Thymus (tissue), 11 donors: ENCODE measurements at regions not wholly inside any gene's neighbourhood (a gene's known extent, or its start where the extent isn't known, plus 50 kb on each side); places are given as distances from the start of the nearest gene placed in this dataset.

Experiments used
- DNase-seq, 9 donors: peaks; one replicate each; pipeline ENCODE4 v3.0.0-alpha.2; 2013; ENCODE audit warnings: low spot score in 9 of 9, low read depth in 6 of 9, missing footprints in 1 of 9
- H3K27ac ChIP-seq, 2 donors: one replicate each; pipeline ENCODE4 v1.5.1; 2013; ENCODE audit warnings: control low read depth in 1 of 2, low read depth in 1 of 2, low read length in 1 of 2, mild to moderate bottlenecking in 1 of 2, moderate library complexity in 1 of 2
- H3K27me3 ChIP-seq, 2 donors: one replicate each; pipeline ENCODE4 v1.5.1; 2013; ENCODE audit warnings: low read length in 1 of 2; ENCODE audit not compliant: control insufficient read depth in 2 of 2, insufficient read depth in 1 of 2
- H3K36me3 ChIP-seq, 2 donors: one replicate each; pipeline ENCODE4 v1.5.1; 2013; ENCODE audit warnings: low read length in 1 of 2, mild to moderate bottlenecking in 1 of 2, moderate library complexity in 1 of 2; ENCODE audit not compliant: control insufficient read depth in 2 of 2, insufficient read depth in 2 of 2
- H3K4me1 ChIP-seq, 2 donors: one replicate each; pipeline ENCODE4 v1.5.1; 2013; ENCODE audit warnings: low read length in 2 of 2; ENCODE audit not compliant: control insufficient read depth in 2 of 2, insufficient read depth in 2 of 2
- H3K4me3 ChIP-seq, 2 donors: one replicate each; pipeline ENCODE4 v1.5.1; 2013; ENCODE audit warnings: low read length in 2 of 2, control low read depth in 1 of 2, mild to moderate bottlenecking in 1 of 2
- H3K9me3 ChIP-seq, 2 donors: one replicate each; pipeline ENCODE4 v1.5.1; 2013; ENCODE audit warnings: low read length in 1 of 2, mild to moderate bottlenecking in 1 of 2; ENCODE audit not compliant: control insufficient read depth in 2 of 2, insufficient read depth in 1 of 2
- WGBS: extraction: QIAGEN DNeasy Blood & Tissue Kit; methylation state at CpG from one replicate; pipeline ENCODE4 v1.1.7; 2013; 5-methylcytosine and 5-hydroxymethylcytosine counted together
- donor health status: healthy.

GRCh38 chr14:55904086-55904485, 214.1 kb upstream of the PELI2 start:
- H3K27me3 ChIP-seq = no peaks in the 10 kb centered on the region
- 92% methylated on average over 5 of the region's 5 CpGs for WGBS
- no peaks in the 10 kb centered on the region for H3K36me3 ChIP-seq
- H3K9me3 ChIP-seq = no peaks in the 10 kb centered on the region
- H3K4me3 ChIP-seq = no peak overlapping the region
- no peak overlapping the region for H3K27ac ChIP-seq
- DNase-seq = no peak
- H3K4me1 ChIP-seq = no peaks in the 10 kb centered on the region

GRCh38 chr14:55908106-55908505, 210.1 kb upstream of the PELI2 start:
- Histone ChIP-seq H3K36me3 (no peaks in the 10 kb centered on the region), H3K27me3 (peaks cover 0 to 2% of the 10 kb centered on the region in 2 donors), H3K9me3 (no peaks in the 10 kb centered on the region), H3K4me3 (no peak overlapping the region), H3K4me1 (no peaks in the 10 kb centered on the region), H3K27ac (no peak overlapping the region)
- 97% methylated on average over 1 of the region's 1 CpG for WGBS
- DNase-seq = no peak

- H3K9me3 ChIP-seq = no peaks in the 10 kb centered on the region
- H3K27me3 ChIP-seq = peaks cover 0 to 2% of the 10 kb centered on the region in 2 donors
- 96% methylated on average over 1 of the region's 1 CpG for WGBS
- no peaks in the 10 kb centered on the region for H3K4me1 ChIP-seq
- no peak overlapping the region for H3K4me3 ChIP-seq
- no peak overlapping the region for H3K27ac ChIP-seq
- no peak for DNase-seq
- no peaks in the 10 kb centered on the region for H3K36me3 ChIP-seq
Observed at GRCh38 chr14:55909879-55910278, 208.3 kb upstream of the PELI2 start.

GRCh38 chr14:55910601-55911243, 207.5 kb upstream of the PELI2 start:
- no peaks in the 10 kb centered on the region for H3K36me3 ChIP-seq
- WGBS = 94% methylated on average over 2 of the region's 2 CpGs
- H3K27me3 ChIP-seq = peaks cover 0 to 2% of the 10 kb centered on the region in 2 donors
- H3K27ac ChIP-seq = no peak overlapping the region
- H3K4me3 ChIP-seq = no peak overlapping the region
- no peaks in the 10 kb centered on the region for H3K4me1 ChIP-seq
- H3K9me3 ChIP-seq = no peaks in the 10 kb centered on the region
- no peak for DNase-seq

GRCh38 chr14:55911776-55912175, 206.4 kb upstream of the PELI2 start:
- WGBS = 96% methylated on average over 4 of the region's 4 CpGs
- no peak overlapping the region for H3K27ac ChIP-seq
- no peaks in the 10 kb centered on the region for H3K9me3 ChIP-seq
- H3K27me3 ChIP-seq = peaks cover 0 to 2% of the 10 kb centered on the region in 2 donors
- no peak for DNase-seq
- H3K4me1 ChIP-seq = no peaks in the 10 kb centered on the region
- no peak overlapping the region for H3K4me3 ChIP-seq
- no peaks in the 10 kb centered on the region for H3K36me3 ChIP-seq

GRCh38 chr14:55912344-55912743, 205.9 kb upstream of the PELI2 start:
- DNase-seq = no peak
- H3K4me1 ChIP-seq = no peaks in the 10 kb centered on the region
- H3K36me3 ChIP-seq = no peaks in the 10 kb centered on the region
- no peaks in the 10 kb centered on the region for H3K9me3 ChIP-seq
- H3K27me3 ChIP-seq = peaks cover 0 to 2% of the 10 kb centered on the region in 2 donors
- no peak overlapping the region for H3K27ac ChIP-seq
- H3K4me3 ChIP-seq = no peak overlapping the region
- WGBS = 97% methylated on average over 5 of the region's 5 CpGs

GRCh38 chr14:55913324-55914025, 204.7 kb upstream of the PELI2 start:
- Histone ChIP-seq H3K4me1 (no peaks in the 10 kb centered on the region), H3K27me3 (peaks cover 0 to 2% of the 10 kb centered on the region in 2 donors), H3K27ac (no peak overlapping the region), H3K4me3 (no peak overlapping the region), H3K36me3 (no peaks in the 10 kb centered on the region), H3K9me3 (no peaks in the 10 kb centered on the region)
- WGBS = 79% methylated on average over 8 of the region's 8 CpGs
- no peak for DNase-seq

- DNase-seq = no peak
- Histone ChIP-seq H3K4me3 (no peak overlapping the region), H3K36me3 (no peaks in the 10 kb centered on the region), H3K9me3 (no peaks in the 10 kb centered on the region), H3K27ac (no peak overlapping the region), H3K27me3 (peaks cover 0 to 2% of the 10 kb centered on the region in 2 donors), H3K4me1 (no peaks in the 10 kb centered on the region)
Observed at GRCh38 chr14:55914771-55915170, 203.4 kb upstream of the PELI2 start.

- Histone ChIP-seq H3K9me3 (no peaks in the 10 kb centered on the region), H3K27me3 (peaks cover 0 to 2% of the 10 kb centered on the region in 2 donors), H3K36me3 (no peaks in the 10 kb centered on the region), H3K27ac (no peak overlapping the region), H3K4me3 (no peak overlapping the region), H3K4me1 (no peaks in the 10 kb centered on the region)
- no peak for DNase-seq
- WGBS = 95% methylated on average over 1 of the region's 1 CpG
Observed at GRCh38 chr14:55915456-55915855, 202.8 kb upstream of the PELI2 start.
